NCI-H82 treated with DMSO at 0.1 percent for 48 hours (cell line): ENCODE measurements at regions not wholly inside any gene's neighbourhood (a gene's known extent, or its start where the extent isn't known, plus 50 kb on each side); places are given as distances from the start of the nearest gene placed in this dataset.
"Not testable (repeated sequence)": the region's sequence is repeated elsewhere in the genome, so short reads cannot be mapped to it uniquely, and the experiment has no call there.

ENCODE experiments used
- DNase-seq: peaks from one replicate; lab custom pipeline; 2025; ENCODE audit not compliant: unreplicated experiment; lab: John Stamatoyannopoulos, UW

GRCh38 chrX:8027827-8028226 lies 100.6 kb upstream of the PNPLA4 start:
- DNase-seq: no peak

GRCh38 chrX:8025705-8026104 lies 98.5 kb upstream of the PNPLA4 start:
- no peak for DNase-seq

- no peak for DNase-seq
These were observed 91.7 kb upstream of the PNPLA4 start for GRCh38 chrX:8018934-8019333.

GRCh38 chrX:8010105-8010504 lies 82.9 kb upstream of the PNPLA4 start:
- DNase-seq: no peak

- no peak for DNase-seq
These were observed 78.6 kb upstream of the PNPLA4 start for GRCh38 chrX:8005678-8006347.

GRCh38 chrX:8003147-8003883 lies 76.1 kb upstream of the PNPLA4 start:
- DNase-seq: no peak

GRCh38 chrX:7996851-7997250 lies 69.6 kb upstream of the PNPLA4 start:
- no peak for DNase-seq

- DNase-seq: peak; percentile 26
These were observed 69.2 kb upstream of the PNPLA4 start for GRCh38 chrX:7996414-7996813.

- no peak for DNase-seq
These were observed 66.7 kb upstream of the PNPLA4 start for GRCh38 chrX:7993873-7994272.

GRCh38 chrX:7988013-7988759 lies 61.0 kb upstream of the PNPLA4 start:
- DNase-seq: not testable (repeated sequence)

- no peak for DNase-seq
These were observed 60.2 kb upstream of the PNPLA4 start for GRCh38 chrX:7987160-7988012.

GRCh38 chrX:7986738-7987137 lies 59.5 kb upstream of the PNPLA4 start:
- DNase-seq: not testable (repeated sequence)

GRCh38 chrX:7985568-7985967 lies 58.4 kb upstream of the PNPLA4 start:
- DNase-seq: no peak

GRCh38 chrX:7983581-7983980 lies 56.4 kb upstream of the PNPLA4 start:
- DNase-seq: no peak
